Fibroblast of skin of back (primary cell): ENCODE measurements at regions not wholly inside any gene's neighbourhood (a gene's known extent, or its start where the extent isn't known, plus 50 kb on each side); places are given as distances from the start of the nearest gene placed in this dataset.

Experiments used
- DNase-seq: peaks from one replicate; pipeline ENCODE4 v3.0.0-alpha.2; 2013

DNA sequence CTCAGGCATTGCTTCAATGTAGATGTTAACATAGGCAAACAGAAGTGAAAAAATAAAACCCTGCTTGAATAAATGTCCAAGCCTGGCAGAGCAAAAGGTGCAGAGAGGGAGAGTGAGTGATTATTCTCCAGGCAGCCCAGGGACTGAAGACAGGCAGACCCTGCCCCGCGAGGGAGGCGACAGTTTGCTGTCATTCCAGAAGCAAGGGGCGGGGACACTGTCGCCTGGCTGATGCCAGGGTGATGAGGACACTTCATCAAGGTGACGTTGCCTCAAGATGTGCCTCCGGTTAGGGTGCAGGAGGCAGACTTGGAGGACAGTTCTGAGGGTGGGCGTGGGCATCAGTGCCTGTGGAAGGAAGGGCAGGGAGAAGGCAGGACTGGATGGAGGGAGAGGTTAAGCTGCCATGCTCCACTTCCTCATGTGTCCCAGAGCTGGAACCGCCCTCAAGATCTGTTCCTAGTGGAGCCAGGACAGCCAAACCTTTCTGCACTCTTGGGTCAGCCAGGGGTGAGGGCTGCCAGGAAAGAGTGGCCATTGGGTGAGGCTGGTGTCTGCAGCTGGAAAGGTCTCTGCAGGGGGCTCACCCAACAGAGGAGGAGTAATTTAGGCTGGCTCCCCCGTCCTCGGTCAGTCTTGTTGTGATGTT lies 560.5 kb upstream of the MKI67 start:
- no peak for DNase-seq

DNA sequence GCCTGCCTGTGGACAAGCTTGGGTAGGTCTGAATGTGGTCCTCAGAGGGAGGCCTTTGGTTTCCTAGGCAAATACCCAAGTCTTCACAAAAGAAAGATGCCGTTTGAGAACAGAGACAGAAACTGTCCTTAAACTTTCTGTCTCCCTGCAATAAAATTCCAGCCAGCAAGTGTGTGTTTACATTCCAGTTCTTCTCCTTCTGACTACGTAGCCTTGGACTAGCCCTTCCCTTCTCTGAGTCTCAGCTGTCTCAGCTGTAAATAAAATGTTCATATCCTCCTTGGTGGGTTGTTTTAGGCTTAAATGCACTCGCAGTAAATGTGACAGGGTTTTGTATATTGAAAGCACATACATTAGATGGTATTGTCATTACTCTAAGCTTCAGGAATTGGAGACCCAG lies 561.2 kb upstream of the MKI67 start:
- DNase-seq: no peak

DNA sequence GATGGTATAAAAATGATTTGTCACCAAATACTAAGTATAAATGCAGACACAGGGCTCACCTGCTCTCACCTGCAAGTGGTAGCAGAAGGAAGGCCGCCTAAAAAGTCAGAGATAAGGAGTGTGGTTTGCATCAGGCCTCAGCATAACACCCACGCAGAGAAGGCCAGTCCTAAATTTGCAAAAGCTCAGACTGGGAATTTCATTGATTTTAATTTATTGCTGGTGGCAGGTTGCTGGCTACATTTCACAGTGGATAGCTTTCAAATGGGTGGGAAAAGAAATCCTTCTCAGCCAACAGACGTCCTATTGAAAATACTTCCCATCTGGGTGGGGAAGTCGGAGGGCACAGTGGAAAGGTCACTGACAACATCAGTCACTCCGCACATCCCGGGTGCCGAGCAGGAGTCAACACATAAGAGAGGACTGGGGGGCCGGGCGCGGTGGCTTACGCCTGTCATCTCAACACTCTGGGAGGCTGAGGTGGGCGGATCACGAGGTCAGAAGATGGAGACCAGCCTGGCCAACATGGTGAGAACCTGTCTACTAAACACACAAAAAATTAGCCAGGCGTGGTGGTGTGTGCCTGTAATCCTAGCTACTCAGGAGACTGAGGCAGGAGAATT lies 561.8 kb upstream of the MKI67 start:
- no peak for DNase-seq

- no peak for DNase-seq
Observed at GRCh38 chr10:128689667-128690066, 563.4 kb upstream of the MKI67 start.

DNA sequence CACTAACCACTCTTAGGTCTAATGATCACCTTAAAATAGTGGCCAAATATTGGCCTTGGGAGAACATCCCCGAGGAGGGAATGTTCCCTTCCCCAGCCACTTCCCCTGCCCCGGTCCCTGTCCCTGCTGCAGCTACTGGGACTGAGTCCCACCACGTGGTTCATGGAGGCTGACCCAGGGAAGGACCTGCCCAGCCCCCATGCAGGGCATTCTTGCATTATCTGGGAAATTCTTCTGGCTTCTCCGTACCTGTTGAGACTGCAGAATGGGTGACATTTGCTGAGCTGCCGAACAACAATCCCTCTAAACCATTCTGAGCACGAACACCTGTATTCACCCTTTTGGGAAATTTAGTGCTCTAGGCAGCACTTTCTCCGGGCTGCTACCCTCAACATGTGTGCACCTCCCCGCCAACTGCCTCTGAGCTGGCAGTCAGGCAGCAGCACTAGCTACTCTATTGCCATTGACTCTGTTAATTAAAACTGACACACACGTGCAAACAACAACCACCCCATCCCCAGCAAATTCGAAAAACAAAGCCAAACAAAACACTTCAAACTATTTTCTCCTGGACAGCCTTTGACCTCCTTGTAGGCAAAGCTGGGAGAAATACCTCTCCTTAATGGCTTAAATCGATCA lies 567.4 kb upstream of the MKI67 start:
- no peak for DNase-seq

DNA sequence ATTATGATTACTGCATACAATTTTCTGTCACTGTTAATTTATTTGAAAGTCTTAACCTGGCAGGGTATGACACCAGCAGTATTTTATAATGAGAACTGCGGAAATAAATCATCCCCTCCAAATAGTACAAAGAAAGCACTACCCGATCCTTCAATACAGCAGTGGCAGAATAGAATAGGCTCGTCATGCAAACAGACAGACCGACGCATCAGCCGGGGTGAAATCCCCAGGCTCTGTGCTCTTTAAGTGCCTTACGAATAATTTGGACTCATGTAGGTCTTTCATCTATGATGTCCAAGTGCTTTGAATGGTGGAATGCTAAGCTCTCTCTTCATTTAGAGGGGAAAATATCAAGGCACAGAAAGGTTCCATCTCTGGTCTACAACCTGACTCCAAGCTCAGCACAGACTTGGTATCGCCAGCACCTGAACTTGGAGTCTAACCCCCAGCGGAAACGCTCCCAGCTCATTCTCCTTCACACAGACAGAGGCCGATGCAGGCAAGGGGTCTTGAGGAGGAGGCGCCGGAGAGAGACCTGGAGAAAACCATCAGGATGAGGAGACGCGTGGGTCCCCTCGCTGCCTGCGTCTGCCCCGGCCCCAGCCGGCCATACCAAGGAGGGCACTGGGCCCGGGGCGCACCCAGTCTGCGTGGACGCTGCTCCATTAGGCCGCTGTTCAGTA lies 568.1 kb upstream of the MKI67 start:
- no peak for DNase-seq

GRCh38 chr10:128694851-128695725 lies 568.9 kb upstream of the MKI67 start:
- no peak for DNase-seq

DNA sequence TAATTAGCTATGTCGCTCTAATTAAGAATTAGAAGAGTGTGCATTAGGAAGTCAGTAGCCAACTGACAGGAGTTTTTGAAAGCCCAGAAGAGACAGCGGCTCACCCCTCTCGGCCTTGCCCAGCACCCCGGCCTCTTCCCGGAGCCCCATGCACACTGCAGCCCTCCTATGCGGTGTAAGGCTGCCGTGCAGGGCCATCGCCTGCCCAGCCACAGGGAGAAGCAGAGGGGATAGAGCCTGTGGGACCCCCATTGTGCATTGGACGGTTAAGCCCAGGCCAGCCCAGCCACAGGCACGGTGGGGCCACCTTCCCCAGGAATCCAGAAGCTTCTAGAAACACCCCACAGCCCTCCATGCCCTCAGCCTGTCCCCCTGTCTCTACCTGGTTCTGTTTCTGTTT lies 569.7 kb upstream of the MKI67 start:
- no peak for DNase-seq

GRCh38 chr10:128697437-128697836 lies 571.2 kb upstream of the MKI67 start:
- DNase-seq: no peak

DNA sequence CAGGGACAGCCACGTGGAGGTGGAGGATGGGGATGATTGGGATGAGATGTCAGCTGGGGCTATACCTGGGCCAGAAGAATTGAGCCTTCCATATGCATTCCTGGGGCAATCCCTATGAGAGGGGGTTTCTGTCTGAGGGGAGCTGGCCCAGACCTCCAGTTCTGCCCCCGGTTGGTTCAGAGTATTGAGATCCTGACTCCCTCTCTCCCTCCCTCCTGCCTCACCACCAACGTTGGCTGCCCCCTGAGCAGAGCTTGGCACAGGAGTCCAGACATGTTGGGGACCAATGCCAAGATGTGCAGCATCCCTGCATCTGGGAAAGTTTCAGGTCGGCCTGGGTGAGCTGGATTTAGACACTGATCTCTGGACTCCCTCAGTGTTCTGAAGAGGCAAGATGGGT lies 575.2 kb upstream of the MKI67 start:
- no peak for DNase-seq

DNA sequence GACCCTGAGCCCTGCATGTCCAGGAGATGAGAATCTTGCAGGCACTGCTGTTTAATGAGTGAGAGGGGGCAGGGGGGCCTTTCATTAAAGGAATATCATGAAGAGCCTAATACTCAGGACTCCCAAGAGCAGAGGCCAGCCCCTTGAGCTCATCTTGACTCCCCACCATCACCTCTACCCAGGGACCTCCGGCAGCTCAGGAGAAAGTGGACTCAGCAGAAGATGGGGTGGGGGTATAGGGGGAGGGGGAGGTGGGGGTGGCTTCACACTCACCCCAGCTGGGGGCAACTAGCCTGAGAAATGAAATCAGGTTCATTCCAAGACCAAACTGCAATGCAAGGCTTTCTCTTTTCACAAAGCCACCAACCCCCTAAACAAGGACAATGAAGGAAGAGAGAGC lies 575.6 kb upstream of the MKI67 start:
- DNase-seq: no peak

- DNase-seq: peak; percentile 19
Observed at GRCh38 chr10:128704716-128705115, 578.5 kb upstream of the MKI67 start.

DNA sequence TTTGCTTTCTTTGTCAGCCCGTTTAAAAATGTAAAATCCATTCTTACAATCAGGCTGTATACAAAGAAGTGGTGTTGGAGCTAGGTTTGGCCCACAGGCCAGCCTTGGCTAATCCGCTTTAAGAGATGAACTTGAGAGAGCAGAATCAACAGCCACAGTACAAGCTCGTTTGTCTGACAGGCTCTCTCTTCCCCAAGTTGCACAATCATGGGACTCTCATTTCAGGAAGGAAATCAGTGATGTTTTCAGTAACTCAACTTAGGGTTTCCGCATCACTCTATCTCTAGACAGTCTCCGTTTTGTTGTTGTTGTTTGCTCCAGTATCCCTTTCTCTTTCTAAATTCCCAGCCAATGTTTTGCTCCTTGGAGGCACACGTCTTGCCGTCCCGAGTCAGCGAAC lies 582.0 kb upstream of the MKI67 start:
- no peak for DNase-seq

DNA sequence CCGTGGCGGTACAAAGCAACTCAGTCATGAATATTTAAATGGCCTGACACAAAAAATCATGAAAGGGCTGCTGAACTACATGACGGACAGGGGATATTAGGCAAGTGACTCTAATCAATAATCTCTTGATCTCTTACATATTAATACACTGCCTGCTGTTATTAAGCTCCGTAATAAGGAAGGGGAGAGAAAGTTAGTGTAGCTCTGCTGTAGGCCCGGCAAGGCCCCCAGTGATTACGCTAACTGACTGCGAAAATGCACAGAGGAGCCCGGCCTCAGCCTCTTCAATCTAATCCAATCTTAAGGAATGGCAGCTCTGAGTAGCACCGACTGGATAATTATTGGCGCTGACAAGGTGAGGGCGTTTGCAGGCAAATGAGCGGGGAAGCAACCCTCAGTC lies 583.5 kb upstream of the MKI67 start:
- no peak for DNase-seq

- no peak for DNase-seq
Observed at GRCh38 chr10:128710098-128710797, 584.0 kb upstream of the MKI67 start.

- DNase-seq: no peak
Observed at GRCh38 chr10:128710798-128711183, 584.6 kb upstream of the MKI67 start.

DNA sequence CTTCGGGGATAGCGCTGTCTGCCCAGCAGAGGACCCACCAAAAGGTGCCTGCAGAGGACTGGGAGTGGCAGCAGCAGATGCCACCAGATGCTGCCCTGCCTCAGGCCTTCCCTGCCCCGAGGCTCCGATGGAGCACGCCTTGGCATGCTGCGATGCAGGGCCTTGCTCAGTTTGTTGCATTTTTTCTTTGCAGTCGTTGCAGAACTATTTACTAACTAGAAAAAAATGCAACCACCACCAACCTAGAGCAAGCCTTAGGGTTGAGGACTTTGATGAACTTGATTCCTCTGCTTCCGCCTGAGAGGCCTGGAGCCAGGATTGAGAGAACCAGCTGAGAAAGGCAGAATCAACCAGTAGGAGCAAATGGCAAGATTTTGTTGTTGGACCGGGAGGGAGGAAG lies 585.6 kb upstream of the MKI67 start:
- DNase-seq: peak; percentile 1

DNA sequence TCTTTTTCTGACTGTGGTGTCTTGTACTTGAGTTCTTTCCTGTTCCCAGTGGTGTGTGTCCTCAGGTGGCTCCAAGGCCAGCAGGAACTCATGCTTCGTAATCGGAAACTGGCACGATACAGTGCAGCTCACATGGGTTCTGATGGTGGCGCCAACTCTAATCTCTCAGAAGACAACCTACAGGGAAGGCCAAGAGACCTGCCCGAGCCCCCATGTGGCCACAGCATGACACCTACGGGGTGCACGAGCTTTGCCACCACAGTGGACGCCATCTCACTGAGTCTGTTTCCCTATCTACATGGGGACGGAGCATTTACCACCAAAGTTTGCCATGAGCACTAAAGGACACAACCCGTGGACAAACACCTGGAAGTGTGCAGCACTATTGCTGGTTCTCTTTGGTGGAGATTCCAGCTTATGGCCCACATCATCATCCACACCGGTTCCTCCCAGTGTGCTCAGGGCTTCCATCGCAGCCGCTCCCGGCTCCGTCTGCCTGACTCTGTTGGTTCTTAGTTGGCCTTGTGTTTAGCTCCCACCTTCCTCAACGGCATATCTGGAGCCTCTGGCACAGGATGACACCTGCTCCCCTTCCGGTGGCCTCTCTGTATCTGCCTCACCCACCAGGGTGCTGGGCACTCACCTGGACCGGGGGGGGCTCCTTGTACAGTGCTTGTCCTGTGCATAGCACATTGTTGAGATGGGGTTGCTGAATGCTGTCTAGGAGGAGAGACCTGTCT lies 586.6 kb upstream of the MKI67 start:
- no peak for DNase-seq

GRCh38 chr10:128713471-128713870 lies 587.2 kb upstream of the MKI67 start:
- no peak for DNase-seq

GRCh38 chr10:128713874-128714570 lies 587.8 kb upstream of the MKI67 start:
- peak; percentile 51 for DNase-seq
